ENCODE measurements at regions not wholly inside any gene's neighbourhood (a gene's known extent, or its start where the extent isn't known, plus 50 kb on each side); places are given as distances from the start of the nearest gene placed in this dataset.

- no peaks in the 10 kb centered on the region for H3F3A ChIP-seq (ENCODE audit: low read depth)
- no peak overlapping the region for H3K9ac ChIP-seq (ENCODE audit: low read depth, low read length, poor library complexity, severe bottlenecking)
- TF ChIP-seq EZH2phosphoT487 (IDR thresholded peaks at IDR 0.05; ENCODE audit: borderline replicate concordance) (no peak), CTCF (conservative IDR thresholded peaks at IDR 0.05; ENCODE audit: low read length) (no peak)
- no peaks in the 10 kb centered on the region for H4K20me1 ChIP-seq (ENCODE audit: insufficient read depth, low read length, poor library complexity, severe bottlenecking)
- no peak overlapping the region for H3K4me3 ChIP-seq (ENCODE audit: low read length, poor library complexity, severe bottlenecking)
- no peaks in the 10 kb centered on the region for H3K27me3 ChIP-seq (ENCODE audit: insufficient read depth, low read length, poor library complexity, severe bottlenecking)
- H3K4me2 ChIP-seq (ENCODE audit: low read depth, low read length, poor library complexity, severe bottlenecking): no peak overlapping the region
- no peaks in the 10 kb centered on the region for H3K9me2 ChIP-seq (replicated peaks; ENCODE audit: low read depth, low read length)
- H3K79me2 ChIP-seq (ENCODE audit: insufficient read depth, low read length): no peaks in the 10 kb centered on the region
- no peaks in the 10 kb centered on the region for H3K9me3 ChIP-seq (ENCODE audit: insufficient read depth, low read depth, low read length)
- no peaks in the 10 kb centered on the region for H3K36me3 ChIP-seq (ENCODE audit: insufficient read depth, low read length)
- no peak overlapping the region for H2AFZ ChIP-seq (ENCODE audit: low read length)
- H3K4me1 ChIP-seq (ENCODE audit: insufficient read depth, low read length, poor library complexity, severe bottlenecking): peaks cover 13% of the 10 kb centered on the region
Observed at GRCh38 chr9:124101969-124102345, 90.4 kb downstream of the LHX2 start.

GRCh38 chr9:124102363-124102762, 90.8 kb downstream of the LHX2 start:
- Histone ChIP-seq H2AFZ (ENCODE audit: low read length) (no peak overlapping the region), H4K20me1 (ENCODE audit: insufficient read depth, low read length, poor library complexity, severe bottlenecking) (no peaks in the 10 kb centered on the region), H3K36me3 (ENCODE audit: insufficient read depth, low read length) (no peaks in the 10 kb centered on the region), H3K4me1 (ENCODE audit: insufficient read depth, low read length, poor library complexity, severe bottlenecking) (peaks cover 13% of the 10 kb centered on the region), H3K9me3 (ENCODE audit: insufficient read depth, low read depth, low read length) (no peaks in the 10 kb centered on the region), H3K9me2 (replicated peaks; ENCODE audit: low read depth, low read length) (no peaks in the 10 kb centered on the region), H3K27me3 (ENCODE audit: insufficient read depth, low read length, poor library complexity, severe bottlenecking) (no peaks in the 10 kb centered on the region), H3K79me2 (ENCODE audit: insufficient read depth, low read length) (no peaks in the 10 kb centered on the region), H3F3A (ENCODE audit: low read depth) (no peaks in the 10 kb centered on the region), H3K9ac (ENCODE audit: low read depth, low read length, poor library complexity, severe bottlenecking) (no peak overlapping the region), H3K4me3 (ENCODE audit: low read length, poor library complexity, severe bottlenecking) (no peak overlapping the region), H3K4me2 (ENCODE audit: low read depth, low read length, poor library complexity, severe bottlenecking) (no peak overlapping the region)
- TF ChIP-seq CTCF (conservative IDR thresholded peaks at IDR 0.05; ENCODE audit: low read length): no peak

- Histone ChIP-seq H2AFZ (ENCODE audit: low read length) (no peak overlapping the region), H3K27me3 (ENCODE audit: insufficient read depth, low read length, poor library complexity, severe bottlenecking) (no peaks in the 10 kb centered on the region), H3K4me3 (ENCODE audit: low read length, poor library complexity, severe bottlenecking) (no peak overlapping the region), H3K9me3 (ENCODE audit: insufficient read depth, low read depth, low read length) (no peaks in the 10 kb centered on the region), H3K4me2 (ENCODE audit: low read depth, low read length, poor library complexity, severe bottlenecking) (no peak overlapping the region), H3K36me3 (ENCODE audit: insufficient read depth, low read length) (no peaks in the 10 kb centered on the region), H3K9ac (ENCODE audit: low read depth, low read length, poor library complexity, severe bottlenecking) (no peak overlapping the region), H3K4me1 (ENCODE audit: insufficient read depth, low read length, poor library complexity, severe bottlenecking) (no peaks in the 10 kb centered on the region), H4K20me1 (ENCODE audit: insufficient read depth, low read length, poor library complexity, severe bottlenecking) (no peaks in the 10 kb centered on the region), H3F3A (ENCODE audit: low read depth) (no peaks in the 10 kb centered on the region), H3K9me2 (replicated peaks; ENCODE audit: low read depth, low read length) (no peaks in the 10 kb centered on the region), H3K79me2 (ENCODE audit: insufficient read depth, low read length) (no peaks in the 10 kb centered on the region)
- TF ChIP-seq EZH2phosphoT487 (IDR thresholded peaks at IDR 0.05; ENCODE audit: borderline replicate concordance) (no peak), CTCF (conservative IDR thresholded peaks at IDR 0.05; ENCODE audit: low read length) (no peak)
Observed at GRCh38 chr9:124105266-124105665, 93.7 kb downstream of the LHX2 start.
